Kidney (tissue), 13 donors: ENCODE measurements at regions not wholly inside any gene's neighbourhood (a gene's known extent, or its start where the extent isn't known, plus 50 kb on each side); places are given as distances from the start of the nearest gene placed in this dataset.

ENCODE experiments used
- DNase-seq, 5 donors: peaks; one replicate each; pipeline ENCODE4 v3.0.0-alpha.2; 2013 to 2020
- FAIRE-seq: peaks from 2 replicates; lab custom pipeline; 2012; peaks lifted over from hg19 to GRCh38; lab: Jason Lieb, UNC
- H3K27ac ChIP-seq, 2 donors: one replicate each; pipeline ENCODE4 v1.7.0; 2013; ENCODE audit warnings: low read depth in 2 of 2, low read length in 2 of 2, inconsistent platforms in 1 of 2
- H3K27me3 ChIP-seq: one replicate; pipeline ENCODE4 v1.7.1; 2013; ENCODE audit warnings: low read length, inconsistent platforms; ENCODE audit not compliant: control insufficient read depth, insufficient read depth
- H3K36me3 ChIP-seq, 3 donors: one replicate each; pipeline versions ENCODE4 v1.7.0 to v1.7.1; 2013; ENCODE audit warnings: low read length in 3 of 3, control low read depth in 1 of 3, inconsistent platforms in 1 of 3; ENCODE audit not compliant: insufficient read depth in 3 of 3, control insufficient read depth in 2 of 3
- H3K4me1 ChIP-seq, 3 donors: one replicate each; pipeline versions ENCODE4 v1.7.0 to v1.7.1; 2013; ENCODE audit warnings: low read length in 3 of 3, inconsistent platforms in 1 of 3, low read depth in 1 of 3; ENCODE audit not compliant: control insufficient read depth in 2 of 3, insufficient read depth in 2 of 3
- H3K4me3 ChIP-seq, 3 donors: one replicate each; pipeline versions ENCODE4 v1.7.0 to v1.8.1; 2013; ENCODE audit warnings: low read length in 3 of 3, control low read depth in 1 of 3, inconsistent platforms in 1 of 3
- H3K9ac ChIP-seq, 3 donors: one replicate each; pipeline versions ENCODE4 v1.7.0 to v1.7.1; 2013; ENCODE audit warnings: low read length in 3 of 3, control low read depth in 1 of 3, inconsistent platforms in 1 of 3
- H3K9me3 ChIP-seq, 3 donors: one replicate each; pipeline versions ENCODE4 v1.7.0 to v1.7.1; 2013; ENCODE audit warnings: low read length in 3 of 3, control low read depth in 1 of 3, inconsistent platforms in 1 of 3; ENCODE audit not compliant: control insufficient read depth in 2 of 3, insufficient read depth in 1 of 3
- intact Hi-C: fragments of 100-400 bp; cut with DNase I; formaldehyde crosslinking; loops from one replicate; pipeline ENCODE4 v1.11.1; 2022
- TF ChIP-seq, protein P1 (sequence below): IDR thresholded peaks from 3 replicates; pipeline ENCODE4 v1.5.1; 2012; ENCODE audit warnings: mild to moderate bottlenecking, moderate library complexity, borderline replicate concordance; ENCODE audit not compliant: insufficient read depth; ENCODE audit errors: extremely low read depth
- donor health status: control.
- donor health status: control.
- donor health status: control.
- donor health status: control.
- donor health status: control.
- donor health status: DM: yes; HTN: yes; CAD: no.
- donor health status: Normal renal cell carcinoma (clear cell type).

DNA sequence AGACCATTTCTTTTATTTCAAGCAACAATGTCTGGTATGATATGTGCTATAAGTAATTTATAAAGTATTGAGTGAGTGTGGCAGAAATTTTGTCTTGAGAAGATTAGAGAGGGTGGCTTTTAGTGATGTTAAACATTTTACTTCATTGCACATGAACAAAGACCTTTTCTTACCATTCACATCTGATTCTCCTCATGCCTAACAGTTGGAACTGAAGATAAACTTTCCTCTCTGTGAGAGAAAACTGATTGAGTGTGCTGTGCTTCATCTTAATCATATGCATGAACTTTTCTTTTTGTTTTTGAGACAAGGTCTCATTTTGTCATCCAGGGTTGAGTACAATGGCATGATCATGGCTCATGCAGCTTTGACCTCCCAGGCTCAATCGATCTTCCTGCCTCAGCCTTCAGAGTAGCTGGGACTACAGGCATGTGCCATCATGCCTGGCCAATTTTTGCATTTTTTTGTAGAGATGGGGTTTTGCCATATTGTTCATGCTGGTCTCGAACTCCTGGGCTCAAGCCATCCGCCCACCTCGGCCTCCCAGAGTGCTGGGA is 377.7 kb upstream of the GOLIM4 start:
- DNase-seq (no peak), FAIRE-seq (no peak)
- no peaks in the 10 kb centered on the region for H3K36me3 ChIP-seq
- no peaks in the 10 kb centered on the region for H3K27me3 ChIP-seq
- intact Hi-C loops, result no loop called here
- no peak overlapping the region for H3K9ac ChIP-seq
- no peaks in the 10 kb centered on the region for H3K9me3 ChIP-seq
- TF ChIP-seq, protein P1, sequence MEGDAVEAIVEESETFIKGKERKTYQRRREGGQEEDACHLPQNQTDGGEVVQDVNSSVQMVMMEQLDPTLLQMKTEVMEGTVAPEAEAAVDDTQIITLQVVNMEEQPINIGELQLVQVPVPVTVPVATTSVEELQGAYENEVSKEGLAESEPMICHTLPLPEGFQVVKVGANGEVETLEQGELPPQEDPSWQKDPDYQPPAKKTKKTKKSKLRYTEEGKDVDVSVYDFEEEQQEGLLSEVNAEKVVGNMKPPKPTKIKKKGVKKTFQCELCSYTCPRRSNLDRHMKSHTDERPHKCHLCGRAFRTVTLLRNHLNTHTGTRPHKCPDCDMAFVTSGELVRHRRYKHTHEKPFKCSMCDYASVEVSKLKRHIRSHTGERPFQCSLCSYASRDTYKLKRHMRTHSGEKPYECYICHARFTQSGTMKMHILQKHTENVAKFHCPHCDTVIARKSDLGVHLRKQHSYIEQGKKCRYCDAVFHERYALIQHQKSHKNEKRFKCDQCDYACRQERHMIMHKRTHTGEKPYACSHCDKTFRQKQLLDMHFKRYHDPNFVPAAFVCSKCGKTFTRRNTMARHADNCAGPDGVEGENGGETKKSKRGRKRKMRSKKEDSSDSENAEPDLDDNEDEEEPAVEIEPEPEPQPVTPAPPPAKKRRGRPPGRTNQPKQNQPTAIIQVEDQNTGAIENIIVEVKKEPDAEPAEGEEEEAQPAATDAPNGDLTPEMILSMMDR, result no peak
- H3K27ac ChIP-seq, result no peak overlapping the region
- H3K4me3 ChIP-seq, result no peak overlapping the region
- no peaks in the 10 kb centered on the region for H3K4me1 ChIP-seq

DNA sequence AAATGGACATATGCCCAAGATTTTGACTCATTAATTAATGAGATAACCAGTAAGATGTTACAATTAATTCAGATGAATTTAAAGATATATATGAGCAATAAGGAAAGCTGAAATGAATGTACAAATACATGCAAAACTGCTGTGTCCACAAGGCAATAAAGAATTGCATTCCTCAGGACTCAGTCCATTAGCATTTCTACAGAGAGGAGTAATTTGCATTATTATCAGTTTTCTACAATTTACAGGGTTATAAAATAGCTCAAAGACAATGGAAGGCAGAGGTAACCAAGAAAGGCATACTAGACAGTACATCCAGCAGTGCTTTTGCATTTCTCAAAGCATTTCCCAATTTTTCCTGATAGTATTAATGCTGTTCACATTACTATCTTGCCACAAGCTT is 377.1 kb upstream of the GOLIM4 start:
- Histone ChIP-seq H3K4me1 (no peaks in the 10 kb centered on the region), H3K36me3 (no peaks in the 10 kb centered on the region), H3K27ac (no peak overlapping the region), H3K9ac (no peak overlapping the region), H3K4me3 (no peak overlapping the region), H3K27me3 (no peaks in the 10 kb centered on the region), H3K9me3 (no peaks in the 10 kb centered on the region)
- intact Hi-C loops, result no loop called here
- DNase-seq (no peak), FAIRE-seq (no peak)
- TF ChIP-seq, protein P1, result no peak

DNA sequence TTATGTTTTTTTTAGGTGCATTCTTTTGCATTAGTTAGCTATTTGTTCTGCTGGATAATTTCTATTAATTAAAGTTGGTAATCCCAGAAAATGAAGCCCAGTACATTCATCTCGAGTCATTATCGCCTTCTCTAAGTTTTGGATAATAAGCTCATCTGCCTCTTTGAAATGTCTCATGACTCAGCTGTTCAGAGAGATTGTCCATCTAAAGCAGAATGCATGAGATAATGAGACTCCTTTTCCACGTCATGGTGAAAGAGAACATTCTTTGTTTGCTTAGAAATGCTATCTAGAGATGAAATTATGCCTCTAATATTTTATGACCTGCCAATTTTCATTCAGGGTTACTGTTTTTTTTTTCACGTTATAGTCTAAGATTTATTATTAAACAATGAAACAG is 374.7 kb upstream of the GOLIM4 start:
- Histone ChIP-seq H3K27me3 (no peaks in the 10 kb centered on the region), H3K4me1 (no peaks in the 10 kb centered on the region), H3K36me3 (no peaks in the 10 kb centered on the region), H3K9me3 (peaks cover 0 to 3% (median 0%) of the 10 kb centered on the region in 3 donors), H3K27ac (no peak overlapping the region), H3K4me3 (no peak overlapping the region), H3K9ac (no peak overlapping the region)
- no peak for FAIRE-seq
- TF ChIP-seq, protein P1, result no peak
- DNase-seq, result no peak
- intact Hi-C loops, result no loop called here

DNA sequence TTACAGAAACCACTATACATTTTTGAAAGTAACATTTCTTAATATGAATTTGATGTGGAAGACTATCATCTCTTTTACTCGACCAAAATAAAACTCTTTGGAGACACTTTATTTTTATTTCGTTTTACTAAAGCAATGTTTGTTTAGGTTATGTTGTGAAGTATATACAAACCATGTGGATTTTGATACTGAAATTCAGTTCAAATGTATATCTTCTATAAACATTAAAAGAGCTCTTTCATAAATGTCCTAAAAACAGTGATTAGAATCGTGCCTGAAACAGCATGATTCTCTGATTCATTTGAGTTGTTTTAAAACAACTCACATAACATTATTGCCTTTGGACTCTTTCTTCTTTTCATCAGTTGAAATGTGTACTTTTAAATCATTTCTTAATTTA is 373.7 kb upstream of the GOLIM4 start:
- Histone ChIP-seq H3K4me3 (no peak overlapping the region), H3K9me3 (peaks cover 0 to 4% (median 0%) of the 10 kb centered on the region in 3 donors), H3K27ac (no peak overlapping the region), H3K9ac (no peak overlapping the region), H3K27me3 (no peaks in the 10 kb centered on the region), H3K4me1 (no peaks in the 10 kb centered on the region), H3K36me3 (no peaks in the 10 kb centered on the region)
- intact Hi-C loops, result no loop called here
- DNase-seq (no peak), FAIRE-seq (no peak)
- TF ChIP-seq, protein P1, result no peak
